ENCODE measurements at regions not wholly inside any gene's neighbourhood (a gene's known extent, or its start where the extent isn't known, plus 50 kb on each side); places are given as distances from the start of the nearest gene placed in this dataset.

DNA sequence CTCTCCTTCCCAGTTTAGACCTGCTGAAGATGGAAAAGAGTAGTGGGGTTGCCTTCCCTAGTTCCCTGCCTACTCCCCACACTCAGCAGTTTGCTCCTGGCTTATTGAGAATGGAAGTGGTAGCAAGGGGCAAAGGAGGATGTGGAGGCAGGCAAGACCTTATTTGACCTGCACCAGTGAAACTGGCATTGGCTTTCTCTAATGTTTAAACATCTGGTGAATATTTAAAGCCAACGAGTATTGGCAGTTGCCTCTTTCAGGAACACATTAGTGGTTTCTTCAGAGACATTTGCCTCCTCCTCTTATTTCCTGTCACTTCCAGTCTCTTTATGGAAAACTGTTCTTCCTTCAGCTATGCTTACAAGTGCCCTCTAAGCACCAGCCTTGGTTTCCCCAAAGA lies 62.4 kb upstream of the VAV3 start:
- no peaks in the 10 kb centered on the region for H3K79me2 ChIP-seq (replicated peaks; ENCODE audit: insufficient read depth)

DNA sequence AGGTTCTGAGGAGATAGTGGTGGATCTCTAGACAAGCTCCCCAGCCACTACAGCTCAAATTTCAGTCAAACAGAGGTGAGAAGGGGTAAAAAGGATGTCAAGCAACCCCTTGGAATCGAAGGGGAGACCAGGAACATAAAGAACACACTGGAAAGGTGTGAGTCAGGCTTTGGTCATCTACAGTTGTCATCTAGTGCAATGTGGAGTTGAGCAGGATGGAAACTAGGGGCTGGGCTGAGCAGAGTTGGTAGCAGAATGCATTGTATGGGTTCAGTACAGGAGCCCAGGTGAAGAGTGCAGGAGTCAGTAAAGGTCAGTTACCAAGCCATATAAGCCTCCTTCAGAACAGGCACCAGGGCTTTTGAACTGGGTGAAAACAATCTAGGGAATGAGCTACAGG lies 52.7 kb upstream of the VAV3 start:
- Histone ChIP-seq H3K4me3 (no peak overlapping the region), H3F3A (replicated peaks; ENCODE audit: low read depth) (no peaks in the 10 kb centered on the region), H3K27me3 (ENCODE audit: insufficient read depth) (no peaks in the 10 kb centered on the region), H4K20me1 (replicated peaks; ENCODE audit: insufficient read depth) (no peaks in the 10 kb centered on the region), H3K4me2 (no peak overlapping the region), H3K79me2 (replicated peaks; ENCODE audit: insufficient read depth) (no peaks in the 10 kb centered on the region), H3K9me2 (ENCODE audit: insufficient read depth) (peaks cover 2% of the 10 kb centered on the region; the same call in 1 of the 2 replicates), H2AFZ (no peak overlapping the region), H3K36me3 (ENCODE audit: insufficient read depth) (no peaks in the 10 kb centered on the region), H3K27ac (ENCODE audit: low read depth) (no peak overlapping the region), H3K4me1 (ENCODE audit: insufficient read depth) (no peaks in the 10 kb centered on the region)
- H3K4me3 Mint-ChIP-seq, result no peak overlapping the region
- no peaks in the 10 kb centered on the region for H3K36me3 Mint-ChIP-seq (ENCODE audit: low read depth)
- H3K9me3 Mint-ChIP-seq, result 0 out of 3 replicates have a peak, but pooled peaks cover 5% of the 10 kb centered on the region
- no peak overlapping the region for H3K27ac Mint-ChIP-seq
- H3K4me1 Mint-ChIP-seq, result no peaks in the 10 kb centered on the region
- peaks cover 2% of the 10 kb centered on the region for H3K27me3 Mint-ChIP-seq (ENCODE audit: insufficient read depth, low read depth, poor library complexity)
- ATAC-seq (no peak), DNase-seq (ENCODE audit: low spot score) (no peak)
- TF ChIP-seq NANOG (IDR thresholded peaks at IDR 0.05; ENCODE audit: borderline replicate concordance) (no peak), EZH2phosphoT487 (IDR thresholded peaks at IDR 0.05; ENCODE audit: unreplicated experiment) (no peak), POLR2AphosphoS5 (IDR thresholded peaks at IDR 0.05; ENCODE audit: low read depth) (no peak), EZH2 (IDR thresholded peaks at IDR 0.05; ENCODE audit: low read depth, unreplicated experiment) (no peak), ZNF331 (CRISPR knock-in tag; IDR thresholded peaks at IDR 0.05; ENCODE audit: low read depth) (no peak), JUNB (IDR thresholded peaks at IDR 0.05; ENCODE audit: unreplicated experiment) (no peak), CREB1 (CRISPR knock-in tag; IDR thresholded peaks at IDR 0.05; ENCODE audit: low read depth) (no peak), REST (IDR thresholded peaks at IDR 0.05; ENCODE audit: unreplicated experiment) (no peak)
- TF ChIP-seq, protein P1, sequence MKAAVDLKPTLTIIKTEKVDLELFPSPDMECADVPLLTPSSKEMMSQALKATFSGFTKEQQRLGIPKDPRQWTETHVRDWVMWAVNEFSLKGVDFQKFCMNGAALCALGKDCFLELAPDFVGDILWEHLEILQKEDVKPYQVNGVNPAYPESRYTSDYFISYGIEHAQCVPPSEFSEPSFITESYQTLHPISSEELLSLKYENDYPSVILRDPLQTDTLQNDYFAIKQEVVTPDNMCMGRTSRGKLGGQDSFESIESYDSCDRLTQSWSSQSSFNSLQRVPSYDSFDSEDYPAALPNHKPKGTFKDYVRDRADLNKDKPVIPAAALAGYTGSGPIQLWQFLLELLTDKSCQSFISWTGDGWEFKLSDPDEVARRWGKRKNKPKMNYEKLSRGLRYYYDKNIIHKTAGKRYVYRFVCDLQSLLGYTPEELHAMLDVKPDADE (IDR thresholded peaks at IDR 0.05), result no peak

More for the DNA sequence above, 62.4 kb upstream of the VAV3 start:
- no peaks in the 10 kb centered on the region for H3F3A ChIP-seq (replicated peaks; ENCODE audit: low read depth)
- H3K4me1 Mint-ChIP-seq, result no peaks in the 10 kb centered on the region
- peaks cover 1% of the 10 kb centered on the region for H3K27me3 Mint-ChIP-seq (ENCODE audit: insufficient read depth, low read depth, poor library complexity)
- H2AFZ ChIP-seq, result no peak overlapping the region
- H3K4me3 Mint-ChIP-seq, result no peak overlapping the region
- H4K20me1 ChIP-seq (replicated peaks; ENCODE audit: insufficient read depth), result no peaks in the 10 kb centered on the region
- H3K36me3 ChIP-seq (ENCODE audit: insufficient read depth), result no peaks in the 10 kb centered on the region
- no peak overlapping the region for H3K4me3 ChIP-seq
- no peak overlapping the region for H3K4me2 ChIP-seq
- H3K9me2 ChIP-seq (ENCODE audit: insufficient read depth), result no peaks in the 10 kb centered on the region
- peaks cover 8% of the 10 kb centered on the region; the same call in 1 of the 2 replicates for H3K4me1 ChIP-seq (ENCODE audit: insufficient read depth)
- DNase-seq (ENCODE audit: low spot score), result no peak
- H3K27me3 ChIP-seq (ENCODE audit: insufficient read depth), result no peaks in the 10 kb centered on the region
- H3K27ac ChIP-seq (ENCODE audit: low read depth), result no peak overlapping the region
- peaks cover 3% of the 10 kb centered on the region; the same call in 1 of the 3 replicates for H3K36me3 Mint-ChIP-seq (ENCODE audit: low read depth)
- no peak for ATAC-seq
- TF ChIP-seq EZH2phosphoT487 (IDR thresholded peaks at IDR 0.05; ENCODE audit: unreplicated experiment) (no peak), CREB1 (CRISPR knock-in tag; IDR thresholded peaks at IDR 0.05; ENCODE audit: low read depth) (no peak), REST (IDR thresholded peaks at IDR 0.05; ENCODE audit: unreplicated experiment) (no peak), ZNF114 (CRISPR knock-in tag; IDR thresholded peaks at IDR 0.05) (no peak), NANOG (IDR thresholded peaks at IDR 0.05; ENCODE audit: borderline replicate concordance) (no peak), POLR2AphosphoS5 (IDR thresholded peaks at IDR 0.05; ENCODE audit: low read depth) (no peak)
- TF ChIP-seq, protein P1 (IDR thresholded peaks at IDR 0.05), result no peak
- H3K27ac Mint-ChIP-seq, result no peak overlapping the region
- peaks cover 5% of the 10 kb centered on the region; the same call in 2 of the 3 replicates for H3K9me3 Mint-ChIP-seq

Measured in GM23338 (cell line).